Fibroblast of lung (primary cell): ENCODE measurements at regions not wholly inside any gene's neighbourhood (a gene's known extent, or its start where the extent isn't known, plus 50 kb on each side); places are given as distances from the start of the nearest gene placed in this dataset.

Experiments
- EZH2 ChIP-seq: IDR thresholded peaks from 2 replicates; pipeline ENCODE4 v1.5.1; 2012; ENCODE audit warnings: low read length, control low read depth, mild to moderate bottlenecking; ENCODE audit errors: missing control alignments
- TF ChIP-seq, protein P1 (sequence below), 2 donors: IDR thresholded peaks in 1 of 2; conservative IDR thresholded peaks in 1 of 2; 1 replicate in 1 of 2; 2 replicates in 1 of 2; pipeline ENCODE4 v1.5.1; 2011 to 2012; ENCODE audit warnings: low read length in 2 of 2, control low read depth in 1 of 2, inconsistent platforms in 1 of 2, low read depth in 1 of 2, mild to moderate bottlenecking in 1 of 2

- TF ChIP-seq, protein P1, sequence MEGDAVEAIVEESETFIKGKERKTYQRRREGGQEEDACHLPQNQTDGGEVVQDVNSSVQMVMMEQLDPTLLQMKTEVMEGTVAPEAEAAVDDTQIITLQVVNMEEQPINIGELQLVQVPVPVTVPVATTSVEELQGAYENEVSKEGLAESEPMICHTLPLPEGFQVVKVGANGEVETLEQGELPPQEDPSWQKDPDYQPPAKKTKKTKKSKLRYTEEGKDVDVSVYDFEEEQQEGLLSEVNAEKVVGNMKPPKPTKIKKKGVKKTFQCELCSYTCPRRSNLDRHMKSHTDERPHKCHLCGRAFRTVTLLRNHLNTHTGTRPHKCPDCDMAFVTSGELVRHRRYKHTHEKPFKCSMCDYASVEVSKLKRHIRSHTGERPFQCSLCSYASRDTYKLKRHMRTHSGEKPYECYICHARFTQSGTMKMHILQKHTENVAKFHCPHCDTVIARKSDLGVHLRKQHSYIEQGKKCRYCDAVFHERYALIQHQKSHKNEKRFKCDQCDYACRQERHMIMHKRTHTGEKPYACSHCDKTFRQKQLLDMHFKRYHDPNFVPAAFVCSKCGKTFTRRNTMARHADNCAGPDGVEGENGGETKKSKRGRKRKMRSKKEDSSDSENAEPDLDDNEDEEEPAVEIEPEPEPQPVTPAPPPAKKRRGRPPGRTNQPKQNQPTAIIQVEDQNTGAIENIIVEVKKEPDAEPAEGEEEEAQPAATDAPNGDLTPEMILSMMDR (conservative IDR thresholded peaks at IDR 0.05 in 1 of 2, IDR thresholded peaks at IDR 0.05 in 1 of 2; ENCODE audit: low read depth in 1 of 2, low read length in 2 of 2), result no peak
- TF ChIP-seq EZH2, result no peak
These were observed 730.7 kb upstream of the SLIT2 start for GRCh38 chr4:19520939-19521520.
